Nephron (organoid): ENCODE measurements at regions not wholly inside any gene's neighbourhood (a gene's known extent, or its start where the extent isn't known, plus 50 kb on each side); places are given as distances from the start of the nearest gene placed in this dataset.

Source experiments
- H3K27ac Mint-ChIP-seq, 3 experiments: 2 replicates each; pipeline ENCODE4 v1.8.0; 2020; ENCODE audit warnings: mixed read lengths in 3 of 3, mild to moderate bottlenecking in 2 of 3, moderate library complexity in 1 of 3
- H3K27me3 Mint-ChIP-seq: 2 replicates; pipeline ENCODE4 v1.8.0; 2021; ENCODE audit warnings: low read depth, mild to moderate bottlenecking, moderate library complexity, mixed read lengths
- H3K36me3 Mint-ChIP-seq: 2 replicates; pipeline ENCODE4 v1.8.0; 2020; ENCODE audit warnings: low read depth, mixed read lengths
- H3K4me1 Mint-ChIP-seq: 2 replicates; pipeline ENCODE4 v1.8.0; 2020; ENCODE audit warnings: mixed read lengths
- H3K4me3 Mint-ChIP-seq, 3 experiments: 2 replicates each; pipeline ENCODE4 v1.8.0; 2020; ENCODE audit warnings: mild to moderate bottlenecking in 3 of 3, mixed read lengths in 3 of 3, moderate library complexity in 2 of 3
- H3K9me3 Mint-ChIP-seq: 2 replicates; pipeline ENCODE4 v1.8.0; 2020; ENCODE audit warnings: mixed read lengths
- TF ChIP-seq, protein P1 (sequence below), 3 experiments: fragments of 200-600 bp; sonication (generic); IDR thresholded peaks; one replicate each; pipeline ENCODE4 v1.5.0; 2021; ENCODE audit warnings: antibody characterized with exemption in 3 of 3; ENCODE audit not compliant: unreplicated experiment in 3 of 3

DNA sequence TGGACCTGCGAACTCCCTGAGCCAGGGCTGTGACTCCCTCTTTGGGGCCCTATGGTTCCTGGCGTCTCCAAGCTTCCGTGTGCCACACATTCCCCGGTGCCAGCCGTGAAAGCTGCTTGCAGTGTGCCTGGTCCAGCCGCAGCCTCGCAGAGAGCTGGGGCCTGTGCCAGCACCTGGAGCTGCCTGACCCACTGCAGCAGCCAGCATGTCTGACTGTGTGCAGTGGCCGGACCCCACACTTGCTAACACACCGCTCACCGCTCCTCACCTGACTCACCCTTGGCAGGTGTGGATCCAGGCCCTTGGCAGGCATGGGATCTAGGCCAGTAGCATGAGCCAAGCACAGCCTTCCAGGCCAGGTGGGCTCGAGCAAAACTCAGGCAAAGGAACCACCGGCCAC, 227.5 kb downstream of the OTOR start:
- H3K36me3 Mint-ChIP-seq, result no peaks in the 10 kb centered on the region
- H3K4me3 Mint-ChIP-seq, result no peak overlapping the region
- H3K9me3 Mint-ChIP-seq, result no peaks in the 10 kb centered on the region
- H3K27me3 Mint-ChIP-seq, result peaks cover 4% of the 10 kb centered on the region
- TF ChIP-seq, protein P1, sequence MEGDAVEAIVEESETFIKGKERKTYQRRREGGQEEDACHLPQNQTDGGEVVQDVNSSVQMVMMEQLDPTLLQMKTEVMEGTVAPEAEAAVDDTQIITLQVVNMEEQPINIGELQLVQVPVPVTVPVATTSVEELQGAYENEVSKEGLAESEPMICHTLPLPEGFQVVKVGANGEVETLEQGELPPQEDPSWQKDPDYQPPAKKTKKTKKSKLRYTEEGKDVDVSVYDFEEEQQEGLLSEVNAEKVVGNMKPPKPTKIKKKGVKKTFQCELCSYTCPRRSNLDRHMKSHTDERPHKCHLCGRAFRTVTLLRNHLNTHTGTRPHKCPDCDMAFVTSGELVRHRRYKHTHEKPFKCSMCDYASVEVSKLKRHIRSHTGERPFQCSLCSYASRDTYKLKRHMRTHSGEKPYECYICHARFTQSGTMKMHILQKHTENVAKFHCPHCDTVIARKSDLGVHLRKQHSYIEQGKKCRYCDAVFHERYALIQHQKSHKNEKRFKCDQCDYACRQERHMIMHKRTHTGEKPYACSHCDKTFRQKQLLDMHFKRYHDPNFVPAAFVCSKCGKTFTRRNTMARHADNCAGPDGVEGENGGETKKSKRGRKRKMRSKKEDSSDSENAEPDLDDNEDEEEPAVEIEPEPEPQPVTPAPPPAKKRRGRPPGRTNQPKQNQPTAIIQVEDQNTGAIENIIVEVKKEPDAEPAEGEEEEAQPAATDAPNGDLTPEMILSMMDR (IDR thresholded peaks at IDR 0.05; ENCODE audit: unreplicated experiment in 3 of 3), result no peak
- H3K27ac Mint-ChIP-seq, result no peak overlapping the region
- peaks cover 16% of the 10 kb centered on the region for H3K4me1 Mint-ChIP-seq

DNA sequence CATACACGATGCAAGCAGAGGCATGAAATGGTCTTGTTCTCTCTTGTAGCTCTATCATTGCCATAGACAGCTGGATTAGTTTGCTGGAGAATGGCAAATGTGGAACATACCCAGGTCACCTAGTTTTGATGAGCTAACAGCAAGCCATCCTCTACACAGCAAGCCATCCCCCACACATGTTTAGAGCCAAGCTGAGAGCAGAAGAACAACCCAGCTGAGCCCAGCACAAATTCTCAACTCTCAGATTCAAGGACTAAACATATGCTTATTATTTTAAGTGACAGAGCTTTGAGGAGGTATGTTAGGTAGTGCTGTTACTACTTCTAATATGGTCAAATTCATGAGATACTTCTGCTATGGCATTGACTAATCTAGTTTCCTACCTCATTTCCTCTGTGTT, 230.3 kb downstream of the OTOR start:
- TF ChIP-seq, protein P1 (IDR thresholded peaks at IDR 0.05; ENCODE audit: unreplicated experiment in 3 of 3), result no peak
- peaks cover 4% of the 10 kb centered on the region for H3K27me3 Mint-ChIP-seq
- no peaks in the 10 kb centered on the region for H3K36me3 Mint-ChIP-seq
- H3K9me3 Mint-ChIP-seq, result no peaks in the 10 kb centered on the region
- no peak overlapping the region for H3K27ac Mint-ChIP-seq
- no peaks in the 10 kb centered on the region for H3K4me1 Mint-ChIP-seq
- H3K4me3 Mint-ChIP-seq, result no peak overlapping the region

DNA sequence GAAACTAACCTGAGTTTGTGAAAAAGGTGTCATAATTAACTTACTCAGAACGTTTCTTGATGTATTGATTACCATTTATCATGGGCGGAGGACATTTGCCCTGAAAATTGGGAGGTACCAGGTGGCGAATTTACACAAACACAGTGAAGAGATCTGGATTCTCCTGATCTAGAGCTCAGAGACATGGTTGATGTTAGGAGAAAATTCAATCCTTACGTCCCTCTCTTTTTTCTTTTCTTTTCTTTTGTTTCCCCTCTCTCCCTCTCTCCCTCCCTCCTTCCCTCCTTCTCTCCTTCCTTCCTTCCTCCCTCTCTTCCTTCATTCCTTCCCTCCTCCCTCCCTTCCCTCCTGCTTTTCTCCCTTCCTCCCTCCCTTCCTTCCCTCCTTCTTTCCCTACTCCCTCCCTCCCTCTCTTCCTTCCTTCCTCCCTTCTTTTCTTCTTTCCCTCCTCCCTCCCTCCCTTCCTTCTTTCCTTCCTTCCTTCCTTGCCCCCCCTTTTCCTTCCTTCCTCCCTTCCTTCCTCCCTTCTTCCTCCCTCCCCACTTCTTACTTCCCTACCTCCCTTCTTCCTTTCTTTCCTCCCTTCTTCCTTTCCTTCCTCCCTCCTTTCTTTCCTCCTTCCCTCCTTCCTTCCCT, 234.1 kb downstream of the OTOR start:
- peaks cover under 1% of the 10 kb centered on the region for H3K27me3 Mint-ChIP-seq
- H3K4me3 Mint-ChIP-seq, result no peak overlapping the region
- H3K4me1 Mint-ChIP-seq, result no peaks in the 10 kb centered on the region
- H3K36me3 Mint-ChIP-seq, result no peaks in the 10 kb centered on the region
- H3K9me3 Mint-ChIP-seq, result no peaks in the 10 kb centered on the region
- TF ChIP-seq, protein P1 (IDR thresholded peaks at IDR 0.05; ENCODE audit: unreplicated experiment in 3 of 3), result no peak
- H3K27ac Mint-ChIP-seq, result no peak overlapping the region

DNA sequence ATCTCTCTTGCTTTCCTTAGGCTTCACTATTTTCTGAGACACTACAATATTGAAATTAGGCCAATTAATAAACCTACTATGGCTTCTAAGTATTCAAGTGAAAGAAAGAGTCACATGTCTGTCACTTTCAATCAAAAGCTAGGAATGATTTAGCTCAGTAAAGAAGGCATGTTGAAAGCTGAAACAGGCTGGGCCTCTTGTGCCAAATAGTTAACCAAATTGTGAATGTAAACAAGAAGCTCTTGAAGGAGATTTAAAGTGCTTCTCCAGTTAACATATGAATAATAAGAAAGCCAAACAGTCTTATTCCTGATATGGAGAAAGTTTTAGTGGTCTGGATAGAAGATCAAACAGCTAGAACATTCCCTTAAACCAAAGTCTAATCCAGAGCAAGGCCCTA, 236.3 kb downstream of the OTOR start:
- TF ChIP-seq, protein P1 (IDR thresholded peaks at IDR 0.05; ENCODE audit: unreplicated experiment in 3 of 3), result no peak
- Mint-ChIP-seq H3K4me3 (no peak overlapping the region), H3K36me3 (no peaks in the 10 kb centered on the region), H3K9me3 (no peaks in the 10 kb centered on the region), H3K4me1 (no peaks in the 10 kb centered on the region), H3K27ac (no peak overlapping the region), H3K27me3 (no peaks in the 10 kb centered on the region)

- Mint-ChIP-seq H3K27ac (no peak overlapping the region), H3K9me3 (no peaks in the 10 kb centered on the region), H3K4me1 (no peaks in the 10 kb centered on the region), H3K4me3 (no peak overlapping the region), H3K27me3 (peaks cover 3% of the 10 kb centered on the region), H3K36me3 (no peaks in the 10 kb centered on the region)
- TF ChIP-seq, protein P1 (IDR thresholded peaks at IDR 0.05; ENCODE audit: unreplicated experiment in 3 of 3), result no peak
Measured at GRCh38 chr20:17003170-17003870, 223.5 kb upstream of the PCSK2 start.

DNA sequence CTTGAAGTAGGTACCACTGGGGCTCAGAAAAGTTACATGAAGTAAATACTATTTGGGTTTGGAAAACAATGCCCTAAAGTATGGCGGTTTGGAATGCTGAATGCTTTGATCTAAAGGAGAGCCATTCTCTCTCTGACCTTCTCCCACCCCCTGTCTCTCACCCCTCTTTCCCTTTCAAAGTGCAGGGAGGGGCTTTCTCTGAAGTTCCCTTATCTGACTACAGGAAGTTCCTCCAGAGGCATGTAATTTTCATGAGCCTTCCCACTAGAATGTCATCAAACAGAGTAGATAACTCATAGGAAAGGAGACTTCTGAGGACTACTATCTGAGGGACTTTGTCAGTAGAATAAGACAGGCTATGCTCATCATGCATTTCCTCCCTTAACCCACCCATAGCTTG, 216.7 kb upstream of the PCSK2 start:
- Mint-ChIP-seq H3K27ac (no peak overlapping the region), H3K4me3 (no peak overlapping the region)
- TF ChIP-seq, protein P1 (IDR thresholded peaks at IDR 0.05; ENCODE audit: unreplicated experiment in 3 of 3), result no peak

More for the DNA sequence above, 216.7 kb upstream of the PCSK2 start:
- no peaks in the 10 kb centered on the region for H3K9me3 Mint-ChIP-seq
- no peaks in the 10 kb centered on the region for H3K36me3 Mint-ChIP-seq
- H3K27me3 Mint-ChIP-seq, result no peaks in the 10 kb centered on the region
- H3K4me1 Mint-ChIP-seq, result no peaks in the 10 kb centered on the region
